ENCODE measurements at regions not wholly inside any gene's neighbourhood (a gene's known extent, or its start where the extent isn't known, plus 50 kb on each side); places are given as distances from the start of the nearest gene placed in this dataset.
A peak's percentile ranks its signal among the peaks of the same experiment; 100 is the strongest.

GRCh38 chr12:87679251-87679650 lies 349.9 kb downstream of the C12orf50 start:
- H3K4me1 ChIP-seq = no peaks in the 10 kb centered on the region
- no peak overlapping the region for H3K27ac ChIP-seq
- no peak overlapping the region for H3K4me3 ChIP-seq
- TF ChIP-seq CTCF (IDR thresholded peaks at IDR 0.05) = no peak
- no peaks in the 10 kb centered on the region for H3K36me3 ChIP-seq
- no peak for DNase-seq
- no peaks in the 10 kb centered on the region for H3K9me3 ChIP-seq
- intact Hi-C loops (cut with DNase I) = no loop called here
- H3K27me3 ChIP-seq = no peaks in the 10 kb centered on the region
- ATAC-seq = no peak

- H3K27ac ChIP-seq = no peak overlapping the region
- intact Hi-C loops (cut with DNase I) = no loop called here
Observed at GRCh38 chr12:87678453-87678852, 350.7 kb downstream of the C12orf50 start.

GRCh38 chr12:87676731-87677130 lies 352.5 kb downstream of the C12orf50 start:
- Histone ChIP-seq H3K27ac (no peak overlapping the region), H3K9me3 (no peaks in the 10 kb centered on the region), H3K27me3 (no peaks in the 10 kb centered on the region), H3K36me3 (no peaks in the 10 kb centered on the region), H3K4me3 (no peak overlapping the region), H3K4me1 (no peaks in the 10 kb centered on the region)
- DNase-seq (no peak), ATAC-seq (no peak)
- no peak for TF ChIP-seq CTCF (IDR thresholded peaks at IDR 0.05)
- intact Hi-C loops (cut with DNase I) = no loop called here

More at GRCh38 chr12:87678453-87678852, 350.7 kb downstream of the C12orf50 start:
- no peaks in the 10 kb centered on the region for H3K9me3 ChIP-seq
- DNase-seq (no peak), ATAC-seq (no peak)
- no peak for TF ChIP-seq CTCF (IDR thresholded peaks at IDR 0.05)
- no peaks in the 10 kb centered on the region for H3K27me3 ChIP-seq
- no peaks in the 10 kb centered on the region for H3K4me1 ChIP-seq
- H3K36me3 ChIP-seq = no peaks in the 10 kb centered on the region
- no peak overlapping the region for H3K4me3 ChIP-seq

GRCh38 chr12:87671757-87672156 lies 357.4 kb downstream of the C12orf50 start:
- Histone ChIP-seq H3K36me3 (no peaks in the 10 kb centered on the region), H3K4me3 (no peak overlapping the region), H3K4me1 (no peaks in the 10 kb centered on the region), H3K27ac (no peak overlapping the region), H3K27me3 (no peaks in the 10 kb centered on the region), H3K9me3 (no peaks in the 10 kb centered on the region)
- no peak for ATAC-seq
- intact Hi-C loops (cut with DNase I) = no loop called here
- no peak for TF ChIP-seq CTCF (IDR thresholded peaks at IDR 0.05)
- DNase-seq = no peak

GRCh38 chr12:87670448-87670847 lies 358.8 kb downstream of the C12orf50 start:
- no peak for TF ChIP-seq CTCF (IDR thresholded peaks at IDR 0.05)
- Histone ChIP-seq H3K36me3 (no peaks in the 10 kb centered on the region), H3K27ac (no peak overlapping the region), H3K27me3 (no peaks in the 10 kb centered on the region), H3K9me3 (no peaks in the 10 kb centered on the region), H3K4me1 (no peaks in the 10 kb centered on the region), H3K4me3 (no peak overlapping the region)
- no peak for DNase-seq
- ATAC-seq = no peak
- intact Hi-C loops (cut with DNase I) = no loop called here

GRCh38 chr12:87667378-87667777 lies 361.8 kb downstream of the C12orf50 start:
- Histone ChIP-seq H3K4me1 (no peaks in the 10 kb centered on the region), H3K27me3 (no peaks in the 10 kb centered on the region), H3K4me3 (no peak overlapping the region), H3K36me3 (no peaks in the 10 kb centered on the region), H3K27ac (no peak overlapping the region), H3K9me3 (no peaks in the 10 kb centered on the region)
- intact Hi-C loops (cut with DNase I) = no loop called here
- peak; percentile 24 for TF ChIP-seq CTCF (IDR thresholded peaks at IDR 0.05)
- DNase-seq = no peak
- ATAC-seq = peak; percentile 51

All from upper lobe of right lung (tissue), 1 donor.